Activated CD4-positive, alpha-beta T cell treated with anti-CD3 and anti-CD28 coated beads, Interleukin-2, amount 10 ng/mL, durations not matched to agents 7 days and 5 days (primary cell): ENCODE measurements at regions not wholly inside any gene's neighbourhood (a gene's known extent, or its start where the extent isn't known, plus 50 kb on each side); places are given as distances from the start of the nearest gene placed in this dataset.

Experiments used
- CTCF ChIA-PET: fragments of 350-600 bp; sonication (Branson Sonifier 250); formaldehyde crosslinking; loops from one replicate; lab custom pipeline; 2021; ENCODE audit warnings: antibody characterized with exemption; lab: Charles Lee
- POLR2A ChIA-PET: fragments of 350-600 bp; sonication (Branson Sonifier 250); formaldehyde crosslinking; loops from one replicate; lab custom pipeline; 2021; ENCODE audit warnings: antibody characterized with exemption; lab: Charles Lee
- DNase-seq: peaks from one replicate; pipeline ENCODE4 v3.0.0-alpha.2; 2020
- H3K27ac Mint-ChIP-seq: one replicate; pipeline ENCODE4 v1.8.0; 2021; ENCODE audit warnings: mild to moderate bottlenecking, moderate library complexity, mixed read lengths
- H3K27me3 Mint-ChIP-seq: one replicate; pipeline ENCODE4 v1.8.0; 2021; ENCODE audit warnings: mixed read lengths
- H3K36me3 Mint-ChIP-seq: one replicate; pipeline ENCODE4 v1.8.0; 2021; ENCODE audit warnings: low read depth, mixed read lengths
- H3K4me1 Mint-ChIP-seq: one replicate; pipeline ENCODE4 v1.8.0; 2021; ENCODE audit warnings: mixed read lengths
- H3K4me3 Mint-ChIP-seq: one replicate; pipeline ENCODE4 v1.8.0; 2021; ENCODE audit warnings: mild to moderate bottlenecking, moderate library complexity, mixed read lengths
- H3K9me3 Mint-ChIP-seq: one replicate; pipeline ENCODE4 v1.8.0; 2021; ENCODE audit warnings: mixed read lengths

DNA sequence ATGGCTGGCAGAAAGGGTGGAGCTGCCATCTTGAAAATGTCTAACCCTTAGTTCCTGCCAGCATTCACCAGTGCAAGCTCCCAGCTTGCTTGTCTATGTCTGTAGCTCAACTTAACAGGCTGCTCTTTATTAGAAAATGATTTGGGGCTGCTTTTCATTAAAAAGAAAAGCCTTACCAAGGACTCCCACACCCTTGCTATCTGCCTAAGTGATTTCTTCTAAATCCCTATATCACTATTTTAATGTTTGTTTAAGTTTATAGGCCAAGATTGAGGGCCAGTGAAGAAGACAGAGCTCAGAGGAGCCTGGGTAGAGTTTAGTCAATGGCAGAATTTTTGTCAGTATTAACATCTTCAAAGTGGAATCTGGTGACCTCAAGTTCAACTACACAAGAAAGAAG is 336.8 kb upstream of the CHRM3 start:
- Mint-ChIP-seq H3K9me3 (peaks cover 4% of the 10 kb centered on the region), H3K36me3 (no peaks in the 10 kb centered on the region), H3K27me3 (no peaks in the 10 kb centered on the region), H3K4me1 (no peaks in the 10 kb centered on the region), H3K4me3 (no peak overlapping the region), H3K27ac (no peak overlapping the region)
- DNase-seq, result no peak
- ChIA-PET CTCF (no interaction called here), POLR2A (no interaction called here)

DNA sequence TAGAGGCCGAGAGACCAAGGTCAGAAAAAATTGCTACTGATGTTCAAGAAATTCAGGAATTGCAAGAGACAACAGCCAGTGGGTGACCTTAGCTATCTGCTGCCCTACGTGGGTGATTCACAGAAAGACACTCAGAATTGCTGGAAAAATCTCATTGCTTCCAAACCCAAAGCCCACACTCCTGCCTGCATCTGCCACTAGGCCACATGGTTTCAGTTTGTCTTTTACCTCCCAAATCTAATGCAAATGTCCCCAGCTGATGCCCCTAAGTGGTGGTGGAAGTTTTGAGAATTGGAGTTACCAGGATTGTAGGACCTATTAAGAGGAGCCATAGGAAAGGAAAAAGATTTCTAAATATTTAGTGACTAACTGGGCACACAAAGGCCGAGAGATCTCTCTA is 341.5 kb upstream of the CHRM3 start:
- no peaks in the 10 kb centered on the region for H3K36me3 Mint-ChIP-seq
- CTCF ChIA-PET, result no interaction called here
- H3K27me3 Mint-ChIP-seq, result no peaks in the 10 kb centered on the region
- DNase-seq, result no peak
- POLR2A ChIA-PET, result no interaction called here
- no peaks in the 10 kb centered on the region for H3K9me3 Mint-ChIP-seq
- no peaks in the 10 kb centered on the region for H3K4me1 Mint-ChIP-seq
- no peak overlapping the region for H3K27ac Mint-ChIP-seq
- no peak overlapping the region for H3K4me3 Mint-ChIP-seq

DNA sequence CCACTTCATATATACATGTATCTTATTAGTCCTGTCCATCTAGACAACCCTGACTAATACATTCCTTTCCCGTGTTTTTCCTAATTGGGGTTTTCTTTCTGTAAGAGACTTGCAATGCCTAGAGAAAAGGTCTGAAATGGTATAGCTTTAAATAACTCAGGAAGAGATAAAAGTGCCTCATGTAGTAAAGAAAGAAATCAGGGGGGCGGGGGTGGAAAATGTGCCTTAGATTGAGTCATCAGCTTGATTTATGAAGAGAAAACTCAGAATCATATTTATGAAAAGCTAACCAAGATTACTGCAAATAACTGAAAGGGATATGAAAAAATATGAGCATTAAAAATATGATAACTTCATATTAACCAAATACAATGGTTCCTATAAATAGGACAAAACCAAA is 345.8 kb upstream of the CHRM3 start:
- DNase-seq, result no peak
- Mint-ChIP-seq H3K4me3 (no peak overlapping the region), H3K36me3 (no peaks in the 10 kb centered on the region), H3K9me3 (peaks cover 3% of the 10 kb centered on the region), H3K4me1 (no peaks in the 10 kb centered on the region), H3K27ac (no peak overlapping the region), H3K27me3 (no peaks in the 10 kb centered on the region)
- CTCF ChIA-PET, result interaction anchor here (0.6 kb wide), 1 partner anchor 237 kb away, joined by 3 read pairs; no protein-coding TSS in a partner anchor
- POLR2A ChIA-PET, result no interaction called here

- Mint-ChIP-seq H3K4me3 (no peak overlapping the region), H3K27ac (no peak overlapping the region), H3K9me3 (peaks cover 6% of the 10 kb centered on the region), H3K4me1 (no peaks in the 10 kb centered on the region), H3K27me3 (no peaks in the 10 kb centered on the region), H3K36me3 (no peaks in the 10 kb centered on the region)
- POLR2A ChIA-PET, result no interaction called here
- no peak for DNase-seq
- CTCF ChIA-PET, result no interaction called here
Measured at GRCh38 chr1:239031310-239031709, 355.1 kb upstream of the CHRM3 start.

GRCh38 chr1:239025997-239026694 is 360.2 kb upstream of the CHRM3 start:
- no peak overlapping the region for H3K27ac Mint-ChIP-seq
- no peaks in the 10 kb centered on the region for H3K9me3 Mint-ChIP-seq
- DNase-seq, result no peak
- H3K36me3 Mint-ChIP-seq, result no peaks in the 10 kb centered on the region
- H3K4me3 Mint-ChIP-seq, result no peak overlapping the region
- ChIA-PET POLR2A (no interaction called here), CTCF (no interaction called here)
- no peaks in the 10 kb centered on the region for H3K4me1 Mint-ChIP-seq
- H3K27me3 Mint-ChIP-seq, result no peaks in the 10 kb centered on the region

DNA sequence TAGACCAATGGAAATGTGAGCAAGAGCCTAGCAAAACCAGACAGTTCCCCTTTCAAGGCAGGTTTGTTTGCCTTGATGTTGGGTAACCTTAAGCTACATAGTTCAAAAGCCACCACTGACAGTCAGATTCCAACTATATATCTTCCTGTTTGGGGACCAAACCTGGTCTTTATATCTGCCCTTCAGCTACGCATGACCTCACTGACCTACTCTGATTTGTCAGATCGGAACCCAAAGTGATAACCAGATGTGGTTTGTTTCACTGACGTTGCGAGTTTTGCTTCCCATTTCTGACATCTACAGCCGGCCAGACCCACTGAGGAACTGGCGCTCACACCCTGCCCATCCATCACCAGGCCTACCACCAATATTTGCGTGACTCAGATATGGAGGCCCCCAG is 361.1 kb upstream of the CHRM3 start:
- Mint-ChIP-seq H3K27me3 (no peaks in the 10 kb centered on the region), H3K4me3 (no peak overlapping the region), H3K27ac (no peak overlapping the region), H3K36me3 (no peaks in the 10 kb centered on the region), H3K4me1 (no peaks in the 10 kb centered on the region), H3K9me3 (no peaks in the 10 kb centered on the region)
- ChIA-PET POLR2A (no interaction called here), CTCF (no interaction called here)
- DNase-seq, result no peak

DNA sequence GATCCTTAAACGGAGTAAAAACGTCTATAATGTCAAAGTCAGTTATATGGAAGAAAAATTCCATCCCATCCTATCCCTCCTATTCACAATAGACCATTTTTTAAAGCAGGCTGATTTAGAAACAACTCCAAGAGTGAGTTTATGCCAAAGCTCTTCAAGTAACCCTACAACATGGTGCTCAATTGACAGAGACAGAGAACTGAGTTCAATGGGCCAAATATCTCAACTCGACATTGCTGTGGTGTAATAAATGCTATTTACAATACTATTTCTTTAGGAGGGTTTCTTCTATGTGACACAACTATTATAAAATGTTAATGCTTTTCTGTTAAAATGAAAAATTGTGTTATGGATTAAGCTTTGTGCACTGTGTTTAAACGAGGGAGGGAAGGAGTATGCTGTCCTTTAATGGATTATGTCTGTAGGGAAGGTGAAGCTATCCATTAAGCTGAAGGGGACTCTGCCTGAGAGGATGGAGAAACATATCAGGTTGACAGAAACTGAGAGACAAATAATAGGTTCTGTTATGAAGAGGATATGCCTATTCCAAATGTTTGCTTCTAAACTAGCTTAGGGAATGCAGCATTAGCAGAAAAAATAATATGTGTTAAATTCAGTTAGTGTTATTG is 362.5 kb upstream of the CHRM3 start:
- Mint-ChIP-seq H3K9me3 (no peaks in the 10 kb centered on the region), H3K4me1 (no peaks in the 10 kb centered on the region), H3K36me3 (no peaks in the 10 kb centered on the region), H3K4me3 (no peak overlapping the region), H3K27ac (no peak overlapping the region), H3K27me3 (no peaks in the 10 kb centered on the region)
- POLR2A ChIA-PET, result no interaction called here
- CTCF ChIA-PET, result no interaction called here
- no peak for DNase-seq

DNA sequence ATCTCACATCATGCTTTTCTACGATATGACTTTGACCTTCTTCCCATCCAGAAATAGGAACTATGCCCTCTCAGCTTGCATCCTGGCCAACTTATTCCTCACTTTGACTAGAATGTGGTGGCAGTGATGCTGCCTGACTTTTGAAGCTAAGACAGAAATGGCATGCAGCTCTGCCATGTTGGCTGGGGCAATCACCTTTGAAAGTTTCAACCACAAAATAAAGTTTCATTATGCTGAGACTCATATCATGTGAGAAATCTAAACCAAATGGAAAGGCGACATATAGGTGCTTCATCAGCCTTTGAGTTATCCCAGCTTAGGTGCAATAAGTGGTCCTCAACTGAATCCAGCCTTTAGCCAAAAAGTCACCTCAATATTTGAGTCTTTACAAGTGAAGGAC is 370.0 kb upstream of the CHRM3 start:
- ChIA-PET CTCF (no interaction called here), POLR2A (no interaction called here)
- no peaks in the 10 kb centered on the region for H3K4me1 Mint-ChIP-seq
- H3K27ac Mint-ChIP-seq, result no peak overlapping the region
- H3K27me3 Mint-ChIP-seq, result no peaks in the 10 kb centered on the region
- H3K4me3 Mint-ChIP-seq, result no peak overlapping the region
- DNase-seq, result no peak
- peaks cover 4% of the 10 kb centered on the region for H3K9me3 Mint-ChIP-seq
- no peaks in the 10 kb centered on the region for H3K36me3 Mint-ChIP-seq

DNA sequence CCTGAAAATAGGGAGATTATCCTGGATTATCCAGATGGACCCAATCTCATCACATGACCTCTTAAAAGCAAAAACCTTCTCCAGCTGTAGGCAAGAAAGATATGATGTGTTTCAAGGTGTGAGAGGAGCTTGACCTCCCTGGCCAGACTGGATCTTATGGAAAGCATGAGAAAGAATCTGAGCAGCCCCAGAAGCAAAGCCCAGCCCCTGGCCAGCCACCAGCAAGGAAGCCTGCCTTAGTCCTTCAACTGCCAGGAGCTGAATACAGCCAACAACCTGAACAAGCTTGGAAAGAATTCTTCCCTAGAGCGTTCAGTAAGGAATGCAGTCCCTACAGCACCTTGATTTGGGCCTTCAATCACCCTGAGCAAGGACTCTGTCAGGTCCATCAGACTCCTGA is 375.0 kb upstream of the CHRM3 start:
- ChIA-PET CTCF (no interaction called here), POLR2A (no interaction called here)
- H3K36me3 Mint-ChIP-seq, result no peaks in the 10 kb centered on the region
- no peak overlapping the region for H3K4me3 Mint-ChIP-seq
- no peak for DNase-seq
- peaks cover 4% of the 10 kb centered on the region for H3K9me3 Mint-ChIP-seq
- H3K27me3 Mint-ChIP-seq, result no peaks in the 10 kb centered on the region
- no peaks in the 10 kb centered on the region for H3K4me1 Mint-ChIP-seq
- no peak overlapping the region for H3K27ac Mint-ChIP-seq

DNA sequence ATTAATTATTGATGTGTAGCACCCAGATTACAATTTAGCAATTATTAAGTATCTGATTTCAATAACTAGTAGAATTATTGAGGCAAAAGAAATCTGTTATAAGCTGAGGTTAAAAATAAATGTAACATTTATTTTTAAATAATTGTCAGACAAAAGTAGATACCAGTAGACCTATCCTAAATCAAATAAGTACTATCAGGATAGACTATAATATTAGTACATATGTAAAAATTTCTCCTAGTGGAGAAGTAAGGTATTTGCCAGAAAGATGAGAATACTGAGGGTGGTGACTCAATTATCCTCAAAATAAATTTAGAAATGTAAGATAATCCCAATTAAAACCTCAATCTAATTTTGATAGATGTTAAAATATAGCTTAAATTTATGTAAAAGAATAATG is 377.8 kb upstream of the CHRM3 start:
- Mint-ChIP-seq H3K4me1 (no peaks in the 10 kb centered on the region), H3K27me3 (no peaks in the 10 kb centered on the region), H3K27ac (no peak overlapping the region), H3K4me3 (no peak overlapping the region), H3K36me3 (no peaks in the 10 kb centered on the region), H3K9me3 (no peaks in the 10 kb centered on the region)
- POLR2A ChIA-PET, result no interaction called here
- CTCF ChIA-PET, result no interaction called here
- DNase-seq, result no peak

DNA sequence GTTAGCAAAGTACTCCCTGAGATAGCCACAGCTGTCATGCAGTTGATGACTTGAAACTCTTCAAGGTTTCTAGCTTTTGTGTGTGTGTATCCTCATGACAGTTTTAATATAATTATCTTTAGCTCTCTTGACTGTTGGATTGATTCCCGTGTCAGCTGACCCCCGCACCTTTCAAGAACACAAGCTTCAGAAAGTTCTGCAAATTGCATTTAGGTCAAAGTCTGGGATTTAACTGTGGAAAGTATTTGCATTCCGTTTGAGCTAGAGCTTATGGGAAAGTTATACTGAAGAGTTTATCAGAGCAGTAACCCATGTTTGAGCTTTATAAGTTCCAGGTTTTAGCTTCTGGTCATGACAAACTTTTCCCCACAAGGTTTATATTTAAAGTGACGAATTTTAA is 380.1 kb upstream of the CHRM3 start:
- no peak for DNase-seq
- H3K27ac Mint-ChIP-seq, result no peak overlapping the region
- H3K9me3 Mint-ChIP-seq, result no peaks in the 10 kb centered on the region
- H3K4me1 Mint-ChIP-seq, result no peaks in the 10 kb centered on the region
- ChIA-PET POLR2A (no interaction called here), CTCF (no interaction called here)
- no peaks in the 10 kb centered on the region for H3K27me3 Mint-ChIP-seq
- H3K36me3 Mint-ChIP-seq, result no peaks in the 10 kb centered on the region
- H3K4me3 Mint-ChIP-seq, result no peak overlapping the region

DNA sequence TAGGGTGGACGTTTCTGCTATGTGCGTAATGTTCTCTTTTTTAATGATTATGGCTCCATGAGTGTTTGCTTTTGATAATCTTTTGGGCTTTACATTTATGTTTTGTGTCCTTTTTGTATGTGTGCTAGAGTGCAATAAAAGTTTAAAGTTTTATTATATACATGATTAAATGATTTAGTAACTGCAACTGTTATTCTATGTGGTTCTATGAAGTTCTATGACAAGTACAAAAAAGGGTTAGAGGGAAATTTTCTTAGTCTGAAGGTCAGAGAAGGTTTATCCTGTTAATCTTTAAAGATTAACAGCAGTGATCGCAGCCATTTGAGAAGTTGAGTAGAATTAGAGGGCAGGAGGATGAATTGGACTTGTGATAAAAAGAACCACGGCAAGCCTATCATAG is 386.4 kb upstream of the CHRM3 start:
- Mint-ChIP-seq H3K27me3 (no peaks in the 10 kb centered on the region), H3K27ac (no peak overlapping the region)

DNA sequence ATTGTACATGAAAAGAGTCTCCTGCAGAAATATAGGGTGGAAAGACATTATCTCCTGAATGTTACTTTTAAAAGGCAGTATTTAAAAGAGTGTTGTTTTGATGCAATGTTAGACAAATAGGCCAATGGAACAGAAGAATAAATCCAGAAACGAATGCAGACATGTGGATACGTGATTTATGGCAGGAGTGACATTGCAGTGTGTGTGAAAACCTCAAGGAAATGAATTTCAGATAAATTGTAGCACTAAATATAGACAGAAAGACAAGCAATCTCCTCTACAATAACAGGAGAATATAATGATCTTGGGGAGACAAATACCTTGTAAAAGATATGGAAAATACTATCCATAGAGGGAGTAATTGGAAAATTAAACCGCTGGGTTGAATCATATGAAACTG is 387.8 kb upstream of the CHRM3 start:
- no peaks in the 10 kb centered on the region for H3K9me3 Mint-ChIP-seq
- ChIA-PET POLR2A (no interaction called here), CTCF (interaction anchor here (0.7 kb wide), 1 partner anchor 1825 kb away, joined by 4 read pairs; no protein-coding TSS in a partner anchor)
- no peaks in the 10 kb centered on the region for H3K27me3 Mint-ChIP-seq
- no peaks in the 10 kb centered on the region for H3K4me1 Mint-ChIP-seq
- H3K4me3 Mint-ChIP-seq, result no peak overlapping the region
- no peaks in the 10 kb centered on the region for H3K36me3 Mint-ChIP-seq
- H3K27ac Mint-ChIP-seq, result no peak overlapping the region
- DNase-seq, result no peak

More for the DNA sequence above, 386.4 kb upstream of the CHRM3 start:
- H3K4me1 Mint-ChIP-seq, result no peaks in the 10 kb centered on the region
- ChIA-PET POLR2A (no interaction called here), CTCF (no interaction called here)
- no peak for DNase-seq
- no peaks in the 10 kb centered on the region for H3K9me3 Mint-ChIP-seq
- no peak overlapping the region for H3K4me3 Mint-ChIP-seq
- no peaks in the 10 kb centered on the region for H3K36me3 Mint-ChIP-seq
